Mammary epithelial cell (primary cell): ENCODE measurements at regions not wholly inside any gene's neighbourhood (a gene's known extent, or its start where the extent isn't known, plus 50 kb on each side); places are given as distances from the start of the nearest gene placed in this dataset.

ENCODE experiments used
- EZH2 ChIP-seq: IDR thresholded peaks from 2 replicates; pipeline ENCODE4 v1.6.1; 2012; ENCODE audit warnings: low read length, inconsistent platforms, borderline replicate concordance
- TF ChIP-seq, protein P1 (sequence below), 2 donors: IDR thresholded peaks in 1 of 2; conservative IDR thresholded peaks in 1 of 2; 2 replicates each; pipeline ENCODE4 v1.5.1; 2011 to 2012; ENCODE audit warnings: inconsistent platforms in 2 of 2, low read length in 2 of 2, mild to moderate bottlenecking in 2 of 2, control low read depth in 1 of 2, low read depth in 1 of 2; ENCODE audit not compliant: insufficient read depth in 1 of 2; ENCODE audit errors: extremely low read depth in 1 of 2

DNA sequence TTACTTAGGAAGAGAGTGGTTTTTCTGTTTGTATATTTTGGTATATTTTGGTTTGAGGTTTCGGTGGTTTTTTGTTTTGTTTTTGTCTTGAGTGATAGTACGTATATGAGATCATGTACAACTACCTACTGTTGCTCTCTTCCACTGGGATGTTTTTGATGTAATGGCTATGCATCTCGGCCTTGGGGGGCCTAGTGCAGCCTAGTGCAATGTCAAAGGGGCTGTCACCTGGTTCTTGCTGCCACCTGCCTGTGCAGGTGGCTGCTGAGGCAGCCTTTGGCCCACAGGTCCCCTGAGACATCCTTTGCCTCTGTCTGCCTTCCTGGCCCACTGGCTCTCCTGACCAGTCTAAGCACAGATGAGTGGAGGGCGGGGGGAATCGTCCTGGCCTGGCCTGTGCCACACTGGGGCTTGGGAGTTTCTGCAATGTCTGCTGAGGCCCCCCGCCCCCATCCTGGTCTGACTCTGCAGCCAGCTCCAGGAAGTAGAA is 546.6 kb downstream of the CD83 start:
- TF ChIP-seq, protein P1, sequence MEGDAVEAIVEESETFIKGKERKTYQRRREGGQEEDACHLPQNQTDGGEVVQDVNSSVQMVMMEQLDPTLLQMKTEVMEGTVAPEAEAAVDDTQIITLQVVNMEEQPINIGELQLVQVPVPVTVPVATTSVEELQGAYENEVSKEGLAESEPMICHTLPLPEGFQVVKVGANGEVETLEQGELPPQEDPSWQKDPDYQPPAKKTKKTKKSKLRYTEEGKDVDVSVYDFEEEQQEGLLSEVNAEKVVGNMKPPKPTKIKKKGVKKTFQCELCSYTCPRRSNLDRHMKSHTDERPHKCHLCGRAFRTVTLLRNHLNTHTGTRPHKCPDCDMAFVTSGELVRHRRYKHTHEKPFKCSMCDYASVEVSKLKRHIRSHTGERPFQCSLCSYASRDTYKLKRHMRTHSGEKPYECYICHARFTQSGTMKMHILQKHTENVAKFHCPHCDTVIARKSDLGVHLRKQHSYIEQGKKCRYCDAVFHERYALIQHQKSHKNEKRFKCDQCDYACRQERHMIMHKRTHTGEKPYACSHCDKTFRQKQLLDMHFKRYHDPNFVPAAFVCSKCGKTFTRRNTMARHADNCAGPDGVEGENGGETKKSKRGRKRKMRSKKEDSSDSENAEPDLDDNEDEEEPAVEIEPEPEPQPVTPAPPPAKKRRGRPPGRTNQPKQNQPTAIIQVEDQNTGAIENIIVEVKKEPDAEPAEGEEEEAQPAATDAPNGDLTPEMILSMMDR (conservative IDR thresholded peaks at IDR 0.05 in 1 of 2, IDR thresholded peaks at IDR 0.05 in 1 of 2; ENCODE audit: extremely low read depth in 1 of 2, insufficient read depth in 1 of 2, low read depth in 1 of 2, low read length in 2 of 2): no peak
- TF ChIP-seq EZH2: no peak
